ENCODE measurements at regions not wholly inside any gene's neighbourhood (a gene's known extent, or its start where the extent isn't known, plus 50 kb on each side); places are given as distances from the start of the nearest gene placed in this dataset.

DNA sequence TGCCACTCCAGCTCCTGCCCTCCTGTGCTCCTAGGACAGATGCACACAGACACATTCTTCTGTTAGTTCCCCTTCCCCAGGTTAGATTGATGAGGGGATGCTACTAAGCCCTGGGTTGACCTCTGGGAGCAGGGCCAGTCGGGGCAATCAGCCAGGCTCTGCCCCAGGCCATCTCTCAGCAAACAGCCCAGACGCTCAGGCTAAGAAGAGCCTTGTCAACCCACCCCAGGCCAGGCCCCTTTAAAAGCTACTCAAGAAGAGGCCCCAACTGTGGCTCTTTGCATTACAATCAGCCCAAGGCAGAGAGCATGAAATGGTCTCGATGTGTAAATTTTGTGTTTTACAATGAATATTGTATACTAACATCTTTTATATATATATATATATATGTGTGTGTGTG is 107.4 kb downstream of the TFAP2A start:
- TF ChIP-seq, protein P1, sequence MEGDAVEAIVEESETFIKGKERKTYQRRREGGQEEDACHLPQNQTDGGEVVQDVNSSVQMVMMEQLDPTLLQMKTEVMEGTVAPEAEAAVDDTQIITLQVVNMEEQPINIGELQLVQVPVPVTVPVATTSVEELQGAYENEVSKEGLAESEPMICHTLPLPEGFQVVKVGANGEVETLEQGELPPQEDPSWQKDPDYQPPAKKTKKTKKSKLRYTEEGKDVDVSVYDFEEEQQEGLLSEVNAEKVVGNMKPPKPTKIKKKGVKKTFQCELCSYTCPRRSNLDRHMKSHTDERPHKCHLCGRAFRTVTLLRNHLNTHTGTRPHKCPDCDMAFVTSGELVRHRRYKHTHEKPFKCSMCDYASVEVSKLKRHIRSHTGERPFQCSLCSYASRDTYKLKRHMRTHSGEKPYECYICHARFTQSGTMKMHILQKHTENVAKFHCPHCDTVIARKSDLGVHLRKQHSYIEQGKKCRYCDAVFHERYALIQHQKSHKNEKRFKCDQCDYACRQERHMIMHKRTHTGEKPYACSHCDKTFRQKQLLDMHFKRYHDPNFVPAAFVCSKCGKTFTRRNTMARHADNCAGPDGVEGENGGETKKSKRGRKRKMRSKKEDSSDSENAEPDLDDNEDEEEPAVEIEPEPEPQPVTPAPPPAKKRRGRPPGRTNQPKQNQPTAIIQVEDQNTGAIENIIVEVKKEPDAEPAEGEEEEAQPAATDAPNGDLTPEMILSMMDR (IDR thresholded peaks at IDR 0.05) = no peak
- TF ChIP-seq POLR2A (IDR thresholded peaks at IDR 0.05) = no peak
